Small intestine (tissue), 7 donors: ENCODE measurements at regions not wholly inside any gene's neighbourhood (a gene's known extent, or its start where the extent isn't known, plus 50 kb on each side); places are given as distances from the start of the nearest gene placed in this dataset.

Source experiments
- DNase-seq, 2 donors: peaks; one replicate each; pipeline versions ENCODE4 v3.0.0 to v3.0.0-alpha.2; 2013
- FAIRE-seq: peaks from 2 replicates; lab custom pipeline; 2012; peaks lifted over from hg19 to GRCh38; lab: Jason Lieb, UNC
- H3K27ac ChIP-seq, 3 donors: one replicate each; pipeline ENCODE4 v1.5.1; 2013; ENCODE audit warnings: low read length in 2 of 3, mild to moderate bottlenecking in 2 of 3, control low read depth in 1 of 3, inconsistent platforms in 1 of 3, low read depth in 1 of 3, moderate library complexity in 1 of 3
- H3K27me3 ChIP-seq, 3 donors: one replicate each; pipeline ENCODE4 v1.6.1; 2013; ENCODE audit warnings: low read length in 3 of 3, inconsistent platforms in 1 of 3; ENCODE audit not compliant: control insufficient read depth in 3 of 3, insufficient read depth in 3 of 3
- H3K36me3 ChIP-seq, 3 donors: one replicate each; pipeline ENCODE4 v1.6.1; 2013; ENCODE audit warnings: low read length in 3 of 3, inconsistent platforms in 1 of 3, low read depth in 1 of 3, mild to moderate bottlenecking in 1 of 3, moderate library complexity in 1 of 3; ENCODE audit not compliant: control insufficient read depth in 3 of 3, insufficient read depth in 2 of 3
- H3K4me1 ChIP-seq, 3 donors: one replicate each; pipeline ENCODE4 v1.6.1; 2013; ENCODE audit warnings: low read length in 2 of 3, inconsistent platforms in 1 of 3, low read depth in 1 of 3, mild to moderate bottlenecking in 1 of 3, moderate library complexity in 1 of 3; ENCODE audit not compliant: control insufficient read depth in 3 of 3, insufficient read depth in 2 of 3
- H3K4me3 ChIP-seq, 3 donors: one replicate each; pipeline ENCODE4 v1.5.1; 2013; ENCODE audit warnings: low read length in 3 of 3, control low read depth in 1 of 3, inconsistent platforms in 1 of 3, low read depth in 1 of 3, mild to moderate bottlenecking in 1 of 3, moderate library complexity in 1 of 3
- H3K9me3 ChIP-seq, 2 donors: one replicate each; pipeline ENCODE4 v1.6.1; 2013; ENCODE audit warnings: low read depth in 1 of 2, low read length in 1 of 2; ENCODE audit not compliant: control insufficient read depth in 2 of 2, insufficient read depth in 1 of 2
- WGBS, 3 donors: extraction: QIAGEN DNeasy Blood & Tissue Kit; methylation state at CpG; one replicate each; pipeline ENCODE4 v1.1.7; 2013; 5-methylcytosine and 5-hydroxymethylcytosine counted together
- donor health status: healthy with polysubstance abuse.
- donor health status: control.
- donor health status: control.
- donor health status: Bipolar disorder and iron deficiency.
- donor health status: healthy.

GRCh38 chr5:125587631-125588030 lies 835.6 kb upstream of the GRAMD2B start:
- FAIRE-seq = no peak
- WGBS, 3 donors = 93 to 97% (median 93%) methylated on average over 1 of the region's 1 CpG
- no peak overlapping the region for H3K4me3 ChIP-seq

GRCh38 chr5:125592856-125593255 lies 830.4 kb upstream of the GRAMD2B start:
- DNase-seq (no peak), FAIRE-seq (no peak)
- 74 to 90% (median 77%) methylated on average over 3 of the region's 3 CpGs for WGBS, 3 donors

More at GRCh38 chr5:125587631-125588030, 835.6 kb upstream of the GRAMD2B start:
- Histone ChIP-seq H3K4me1 (no peaks in the 10 kb centered on the region), H3K36me3 (no peaks in the 10 kb centered on the region), H3K27ac (no peak overlapping the region), H3K9me3 (no peaks in the 10 kb centered on the region), H3K27me3 (no peaks in the 10 kb centered on the region)
- DNase-seq = no peak

GRCh38 chr5:125595095-125595494 lies 828.1 kb upstream of the GRAMD2B start:
- H3K27me3 ChIP-seq = no peaks in the 10 kb centered on the region
- no peak overlapping the region for H3K27ac ChIP-seq
- WGBS, 3 donors = 63 to 89% (median 85%) methylated on average over 6 of the region's 6 CpGs
- H3K36me3 ChIP-seq = no peaks in the 10 kb centered on the region
- H3K9me3 ChIP-seq = no peaks in the 10 kb centered on the region
- H3K4me1 ChIP-seq = no peaks in the 10 kb centered on the region
- FAIRE-seq (no peak), DNase-seq (no peak)
- no peak overlapping the region for H3K4me3 ChIP-seq

More at GRCh38 chr5:125592856-125593255, 830.4 kb upstream of the GRAMD2B start:
- Histone ChIP-seq H3K4me1 (no peaks in the 10 kb centered on the region), H3K9me3 (no peaks in the 10 kb centered on the region), H3K27ac (no peak overlapping the region), H3K27me3 (no peaks in the 10 kb centered on the region), H3K36me3 (no peaks in the 10 kb centered on the region), H3K4me3 (no peak overlapping the region)

- WGBS, 3 donors = 86 to 90% (median 88%) methylated on average over 3 of the region's 3 CpGs
- H3K27me3 ChIP-seq = no peaks in the 10 kb centered on the region
- FAIRE-seq (no peak), DNase-seq (no peak)
- no peak overlapping the region for H3K4me3 ChIP-seq
- H3K27ac ChIP-seq = peak overlapping the region in 1 of 3 donors; percentile 12
- no peaks in the 10 kb centered on the region for H3K36me3 ChIP-seq
- H3K4me1 ChIP-seq = no peaks in the 10 kb centered on the region
- no peaks in the 10 kb centered on the region for H3K9me3 ChIP-seq
These were observed 827.4 kb upstream of the GRAMD2B start for GRCh38 chr5:125595845-125596244.

GRCh38 chr5:125597338-125597737 lies 825.9 kb upstream of the GRAMD2B start:
- Histone ChIP-seq H3K9me3 (no peaks in the 10 kb centered on the region), H3K4me1 (no peaks in the 10 kb centered on the region), H3K4me3 (no peak overlapping the region), H3K36me3 (no peaks in the 10 kb centered on the region), H3K27ac (no peak overlapping the region), H3K27me3 (no peaks in the 10 kb centered on the region)
- 78 to 93% (median 88%) methylated on average over 2 of the region's 2 CpGs for WGBS, 3 donors
- FAIRE-seq = no peak
- no peak for DNase-seq

GRCh38 chr5:125600559-125600958 lies 822.6 kb upstream of the GRAMD2B start:
- WGBS, 3 donors = 92 to 97% (median 95%) methylated on average over 1 of the region's 1 CpG
- Histone ChIP-seq H3K27me3 (no peaks in the 10 kb centered on the region), H3K36me3 (no peaks in the 10 kb centered on the region), H3K27ac (no peak overlapping the region), H3K4me1 (no peaks in the 10 kb centered on the region), H3K9me3 (no peaks in the 10 kb centered on the region), H3K4me3 (no peak overlapping the region)
- FAIRE-seq (no peak), DNase-seq (no peak)

- WGBS, 3 donors = 72 to 85% (median 78%) methylated on average over 4 of the region's 4 CpGs
- H3K27me3 ChIP-seq = no peaks in the 10 kb centered on the region
- H3K4me3 ChIP-seq = no peak overlapping the region
- FAIRE-seq (no peak), DNase-seq (no peak)
- no peak overlapping the region for H3K27ac ChIP-seq
- H3K36me3 ChIP-seq = no peaks in the 10 kb centered on the region
- H3K9me3 ChIP-seq = no peaks in the 10 kb centered on the region
- H3K4me1 ChIP-seq = no peaks in the 10 kb centered on the region
These were observed 821.0 kb upstream of the GRAMD2B start for GRCh38 chr5:125602184-125602583.

- Histone ChIP-seq H3K27me3 (no peaks in the 10 kb centered on the region), H3K27ac (no peak overlapping the region), H3K9me3 (no peaks in the 10 kb centered on the region), H3K4me1 (no peaks in the 10 kb centered on the region), H3K4me3 (no peak overlapping the region), H3K36me3 (no peaks in the 10 kb centered on the region)
- 88 to 90% (median 89%) methylated on average over 3 of the region's 3 CpGs for WGBS, 3 donors
- FAIRE-seq (no peak), DNase-seq (no peak)
These were observed 819.9 kb upstream of the GRAMD2B start for GRCh38 chr5:125603321-125603720.

- FAIRE-seq (no peak), DNase-seq (no peak)
- WGBS, 3 donors = 81 to 84% (median 84%) methylated on average over 3 of the region's 3 CpGs
- no peak overlapping the region for H3K27ac ChIP-seq
- H3K4me3 ChIP-seq = no peak overlapping the region
- H3K4me1 ChIP-seq = no peaks in the 10 kb centered on the region
- no peaks in the 10 kb centered on the region for H3K27me3 ChIP-seq
- no peaks in the 10 kb centered on the region for H3K9me3 ChIP-seq
- no peaks in the 10 kb centered on the region for H3K36me3 ChIP-seq
These were observed 819.1 kb upstream of the GRAMD2B start for GRCh38 chr5:125604104-125604503.
